Stimulated activated CD4-positive, alpha-beta T cell treated with anti-CD3 and anti-CD28 coated beads, Interleukin-15, amount 100 ng/mL, for 24 hours (primary cell): ENCODE measurements at regions not wholly inside any gene's neighbourhood (a gene's known extent, or its start where the extent isn't known, plus 50 kb on each side); places are given as distances from the start of the nearest gene placed in this dataset.
"Not testable (repeated sequence)": the region's sequence is repeated elsewhere in the genome, so short reads cannot be mapped to it uniquely, and the experiment has no call there.

Experiments
- DNase-seq: peaks from one replicate; pipeline ENCODE4 v3.0.0-alpha.2; 2020

- no peak for DNase-seq
Measured at GRCh38 chr6:11403035-11403601, 134.4 kb upstream of the TMEM170B start.

- not testable (repeated sequence) for DNase-seq
Measured at GRCh38 chr6:11402581-11402980, 135.0 kb upstream of the TMEM170B start.

GRCh38 chr6:11401954-11402353 is 135.6 kb upstream of the TMEM170B start:
- DNase-seq, result not testable (repeated sequence)

- no peak for DNase-seq
Measured at GRCh38 chr6:11398451-11399326, 138.9 kb upstream of the TMEM170B start.

- no peak for DNase-seq
Measured at GRCh38 chr6:11397622-11398450, 139.7 kb upstream of the TMEM170B start.

- DNase-seq, result no peak
Measured at GRCh38 chr6:11396860-11397259, 140.7 kb upstream of the TMEM170B start.

GRCh38 chr6:11393713-11394627 is 143.6 kb upstream of the TMEM170B start:
- no peak for DNase-seq

GRCh38 chr6:11392778-11393507 is 144.6 kb upstream of the TMEM170B start:
- no peak for DNase-seq

- DNase-seq, result no peak
Measured at GRCh38 chr6:11391934-11392777, 145.4 kb upstream of the TMEM170B start.

- no peak for DNase-seq
Measured at GRCh38 chr6:11389977-11390376, 147.6 kb upstream of the TMEM170B start.

GRCh38 chr6:11388983-11389944 is 148.3 kb upstream of the TMEM170B start:
- DNase-seq, result no peak

GRCh38 chr6:11387707-11388430 is 149.7 kb upstream of the TMEM170B start:
- no peak for DNase-seq

- DNase-seq, result no peak
Measured at GRCh38 chr6:11386726-11387125, 150.8 kb upstream of the TMEM170B start.

GRCh38 chr6:11386323-11386722 is 151.2 kb upstream of the TMEM170B start:
- no peak for DNase-seq

GRCh38 chr6:11384531-11385309 is 152.3 kb upstream of the NEDD9 start:
- DNase-seq, result no peak

GRCh38 chr6:11381801-11382513 is 149.5 kb upstream of the NEDD9 start:
- DNase-seq, result peak; percentile 70
